Stimulated activated effector memory CD8-positive, alpha-beta T cell treated with anti-CD3 and anti-CD28 coated beads, Interleukin-12 subunit alpha, Interleukin-12 subunit beta, amount 100 ng/mL, for 72 hours (primary cell): ENCODE measurements at regions not wholly inside any gene's neighbourhood (a gene's known extent, or its start where the extent isn't known, plus 50 kb on each side); places are given as distances from the start of the nearest gene placed in this dataset.

Experiments used
- ATAC-seq: fragments of 150-1000 bp; cut with Tn5 transposase; 2 replicates; pipeline ENCODE4 v1.10.0; 2021
- DNase-seq, 2 donors: peaks; one replicate each; pipeline ENCODE4 v3.0.0; 2021 to 2022; ENCODE audit warnings: low spot score in 2 of 2
- H3K27ac Mint-ChIP-seq: one replicate; pipeline ENCODE4 v1.8.0; 2022; ENCODE audit warnings: mild to moderate bottlenecking, mixed read lengths
- H3K36me3 Mint-ChIP-seq: one replicate; pipeline ENCODE4 v1.8.0; 2022; ENCODE audit warnings: mild to moderate bottlenecking, mixed read lengths
- H3K4me1 Mint-ChIP-seq: one replicate; pipeline ENCODE4 v1.8.0; 2022; ENCODE audit warnings: mixed read lengths
- H3K4me3 Mint-ChIP-seq: one replicate; pipeline ENCODE4 v1.8.0; 2022; ENCODE audit warnings: mild to moderate bottlenecking, mixed read lengths
- H3K9me3 Mint-ChIP-seq: one replicate; pipeline ENCODE4 v1.8.0; 2022; ENCODE audit warnings: mixed read lengths

DNA sequence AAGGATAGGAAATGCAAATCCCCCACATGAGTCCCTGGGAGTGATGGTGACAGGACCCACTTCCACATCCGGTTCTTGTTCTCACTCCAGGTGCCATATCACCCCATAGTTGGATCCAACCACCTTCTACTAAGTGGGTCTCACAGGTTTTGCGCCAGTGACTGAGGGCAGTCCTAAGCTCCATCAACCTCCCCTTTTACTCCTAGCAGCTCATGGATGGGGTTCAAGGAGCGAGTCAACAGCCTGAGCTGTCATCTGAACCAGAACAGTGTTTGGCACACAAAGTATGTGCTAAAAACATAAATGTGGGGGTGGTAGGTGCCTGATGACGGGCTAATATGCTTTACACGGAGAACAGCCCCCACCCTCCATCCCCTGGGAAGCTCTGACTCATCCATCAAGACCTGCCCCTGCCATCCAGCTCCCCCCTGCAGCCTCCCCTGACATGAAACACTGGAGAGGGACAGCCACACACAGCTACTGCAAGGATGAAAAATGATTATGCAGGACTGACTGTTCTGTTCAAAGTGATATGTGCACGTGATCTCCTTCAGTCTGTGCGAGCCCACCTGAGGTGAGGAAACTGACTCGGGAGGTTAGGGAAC, 143.2 kb upstream of the CDH5 start:
- Mint-ChIP-seq H3K36me3 (no peaks in the 10 kb centered on the region), H3K4me1 (no peaks in the 10 kb centered on the region), H3K27ac (no peak overlapping the region), H3K9me3 (no peaks in the 10 kb centered on the region), H3K4me3 (no peak overlapping the region)
- no peak for DNase-seq
- ATAC-seq = no peak

DNA sequence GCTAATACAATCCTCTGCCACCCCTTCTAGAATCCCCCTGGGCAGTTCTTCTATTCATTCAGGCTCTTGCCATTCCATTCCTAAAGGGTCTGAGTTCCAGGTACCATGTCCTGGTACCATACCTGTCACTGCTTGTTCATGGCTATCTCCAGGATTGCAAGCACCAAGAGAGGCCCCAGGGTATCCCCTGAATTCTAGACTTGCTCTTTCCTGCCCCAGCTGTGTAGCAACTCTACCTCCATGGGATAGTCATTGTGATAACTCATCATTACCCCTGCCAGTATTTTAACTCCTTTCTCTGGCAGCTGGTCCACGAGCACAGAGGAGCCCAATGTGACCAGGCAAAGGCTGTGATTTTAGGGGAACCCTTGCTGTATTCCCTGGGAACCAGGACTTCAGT, 143.7 kb upstream of the CDH5 start:
- Mint-ChIP-seq H3K4me3 (no peak overlapping the region), H3K27ac (no peak overlapping the region), H3K4me1 (no peaks in the 10 kb centered on the region), H3K9me3 (no peaks in the 10 kb centered on the region), H3K36me3 (no peaks in the 10 kb centered on the region)
- DNase-seq = no peak
- ATAC-seq = no peak

DNA sequence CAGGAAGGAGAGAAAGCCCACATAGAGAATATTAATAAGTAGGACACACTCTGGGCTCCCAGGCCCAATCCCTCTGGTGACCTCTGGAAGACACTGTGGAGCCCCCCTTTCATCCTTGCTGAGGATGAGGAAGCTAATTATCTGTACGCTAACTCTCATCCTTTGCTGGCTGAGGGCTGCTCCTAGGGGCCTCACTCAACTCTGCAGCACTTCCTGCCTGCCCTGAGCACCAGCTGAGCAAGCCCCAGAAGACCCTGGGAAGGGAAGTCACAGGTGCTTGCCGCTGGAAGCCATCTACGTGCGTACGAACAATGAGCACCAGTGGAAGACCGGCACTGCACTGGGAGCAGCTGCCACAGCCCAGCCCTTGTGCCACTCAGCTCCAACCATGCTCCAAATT, 145.8 kb upstream of the CDH5 start:
- Mint-ChIP-seq H3K9me3 (no peaks in the 10 kb centered on the region), H3K4me1 (no peaks in the 10 kb centered on the region), H3K27ac (no peak overlapping the region), H3K4me3 (no peak overlapping the region), H3K36me3 (no peaks in the 10 kb centered on the region)
- DNase-seq = no peak
- ATAC-seq = no peak

GRCh38 chr16:66219491-66219890, 147.0 kb upstream of the CDH5 start:
- no peaks in the 10 kb centered on the region for H3K4me1 Mint-ChIP-seq
- no peak overlapping the region for H3K27ac Mint-ChIP-seq
- DNase-seq = no peak
- no peaks in the 10 kb centered on the region for H3K9me3 Mint-ChIP-seq
- no peak for ATAC-seq
- no peaks in the 10 kb centered on the region for H3K36me3 Mint-ChIP-seq
- H3K4me3 Mint-ChIP-seq = no peak overlapping the region

GRCh38 chr16:66212428-66212827, 154.1 kb upstream of the CDH5 start:
- no peak overlapping the region for H3K27ac Mint-ChIP-seq
- no peak for ATAC-seq
- H3K4me3 Mint-ChIP-seq = no peak overlapping the region
- H3K36me3 Mint-ChIP-seq = no peaks in the 10 kb centered on the region
- no peak for DNase-seq
- no peaks in the 10 kb centered on the region for H3K9me3 Mint-ChIP-seq
- H3K4me1 Mint-ChIP-seq = no peaks in the 10 kb centered on the region

DNA sequence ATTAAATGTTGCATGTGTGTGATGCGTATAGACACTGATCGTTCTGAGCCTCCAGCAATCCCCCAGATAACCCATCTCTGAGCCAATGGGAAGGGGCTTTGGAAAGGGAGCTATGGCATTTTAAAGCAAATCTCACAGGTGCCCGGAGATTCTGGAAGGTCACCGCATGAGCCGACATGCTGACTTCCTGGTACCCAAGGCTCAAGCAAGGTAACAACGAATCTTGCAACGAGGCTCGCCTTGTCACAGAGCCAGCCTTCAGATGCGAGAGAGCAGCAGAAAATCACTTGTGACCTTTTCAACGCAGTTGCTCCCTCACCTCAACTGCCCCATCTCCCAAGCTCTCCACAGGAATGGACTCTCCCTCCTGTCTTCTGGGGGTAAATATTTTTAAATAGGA, 154.8 kb upstream of the CDH5 start:
- Mint-ChIP-seq H3K36me3 (no peaks in the 10 kb centered on the region), H3K9me3 (no peaks in the 10 kb centered on the region), H3K4me1 (no peaks in the 10 kb centered on the region), H3K27ac (no peak overlapping the region), H3K4me3 (no peak overlapping the region)
- DNase-seq (no peak), ATAC-seq (no peak)

DNA sequence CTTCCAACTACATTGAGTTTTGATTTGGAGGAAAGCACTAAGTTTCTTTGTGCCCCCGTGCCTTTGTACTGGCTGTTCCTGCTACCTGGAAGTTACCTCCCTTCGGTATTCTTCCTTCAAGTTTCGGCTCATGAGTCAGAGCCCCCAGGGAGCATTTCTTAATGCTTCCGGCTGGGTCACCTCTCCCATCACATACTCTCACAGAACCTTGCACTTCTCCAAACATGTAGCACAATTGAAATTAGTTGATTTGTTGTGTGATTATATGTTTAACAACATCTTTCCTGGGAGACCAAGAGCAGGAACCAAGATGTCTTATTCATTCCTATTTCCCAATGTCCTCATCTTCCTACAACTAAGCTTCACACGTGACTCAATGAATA, 158.6 kb upstream of the CDH5 start:
- Mint-ChIP-seq H3K4me1 (no peaks in the 10 kb centered on the region), H3K36me3 (no peaks in the 10 kb centered on the region), H3K4me3 (no peak overlapping the region), H3K27ac (no peak overlapping the region), H3K9me3 (no peaks in the 10 kb centered on the region)
- no peak for ATAC-seq
- DNase-seq = no peak

DNA sequence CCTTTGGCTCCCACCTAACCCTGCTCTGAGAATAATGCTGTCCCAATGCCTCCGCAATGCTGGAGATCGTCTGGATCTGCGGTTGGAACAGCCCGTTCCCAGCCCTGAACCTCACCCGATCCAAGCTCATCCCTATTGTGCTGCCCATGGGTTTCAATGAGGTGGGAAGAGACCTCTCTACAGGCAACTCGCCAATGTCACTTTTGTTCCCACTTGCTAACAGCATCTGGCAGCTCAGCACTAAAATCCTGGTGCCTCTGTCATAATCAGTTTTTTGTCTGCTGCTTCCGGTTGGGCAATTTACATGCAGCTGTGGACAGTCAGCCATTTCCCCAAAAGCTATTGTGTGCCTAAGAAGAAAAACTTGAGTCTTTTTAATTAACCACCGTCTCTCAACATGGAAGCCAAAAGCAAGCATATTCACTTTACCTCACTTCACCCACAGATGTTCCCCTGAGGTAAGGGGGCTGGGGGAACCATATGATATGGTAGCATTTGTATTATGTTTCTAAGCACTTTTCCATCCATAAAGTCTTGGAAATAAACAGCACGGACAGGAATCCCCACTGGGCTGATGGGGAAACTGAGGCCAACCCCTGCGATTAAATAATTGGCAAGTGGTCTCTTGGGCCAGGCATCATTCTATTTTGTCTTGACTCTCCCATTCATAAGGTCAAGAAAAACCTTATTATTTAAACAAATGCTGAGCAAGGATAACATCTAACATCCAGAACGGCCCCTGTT, 159.2 kb upstream of the CDH5 start:
- DNase-seq (no peak), ATAC-seq (no peak)
- no peaks in the 10 kb centered on the region for H3K4me1 Mint-ChIP-seq
- no peak overlapping the region for H3K27ac Mint-ChIP-seq
- no peaks in the 10 kb centered on the region for H3K9me3 Mint-ChIP-seq
- H3K36me3 Mint-ChIP-seq = no peaks in the 10 kb centered on the region
- no peak overlapping the region for H3K4me3 Mint-ChIP-seq

DNA sequence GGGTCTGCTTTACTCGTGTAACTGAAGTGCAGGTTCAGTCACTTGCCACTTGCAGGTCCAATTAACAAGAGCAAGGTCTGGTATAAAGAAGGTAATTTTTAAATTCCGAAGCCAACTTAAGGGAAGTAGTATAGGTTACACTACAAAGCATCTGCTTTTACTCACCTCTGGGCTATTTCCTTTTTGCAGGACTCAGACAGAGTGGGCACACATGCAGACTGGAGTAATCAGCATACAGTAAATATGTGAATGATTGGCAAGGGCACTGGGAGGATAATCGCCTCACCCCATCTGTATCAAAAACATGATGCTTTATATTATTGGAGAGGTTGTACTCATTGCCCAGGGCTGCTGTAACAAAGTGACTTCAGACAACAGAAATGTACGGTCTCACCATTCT, 160.1 kb upstream of the CDH5 start:
- Mint-ChIP-seq H3K36me3 (no peaks in the 10 kb centered on the region), H3K4me1 (no peaks in the 10 kb centered on the region), H3K4me3 (no peak overlapping the region), H3K27ac (no peak overlapping the region), H3K9me3 (no peaks in the 10 kb centered on the region)
- DNase-seq = no peak
- no peak for ATAC-seq

DNA sequence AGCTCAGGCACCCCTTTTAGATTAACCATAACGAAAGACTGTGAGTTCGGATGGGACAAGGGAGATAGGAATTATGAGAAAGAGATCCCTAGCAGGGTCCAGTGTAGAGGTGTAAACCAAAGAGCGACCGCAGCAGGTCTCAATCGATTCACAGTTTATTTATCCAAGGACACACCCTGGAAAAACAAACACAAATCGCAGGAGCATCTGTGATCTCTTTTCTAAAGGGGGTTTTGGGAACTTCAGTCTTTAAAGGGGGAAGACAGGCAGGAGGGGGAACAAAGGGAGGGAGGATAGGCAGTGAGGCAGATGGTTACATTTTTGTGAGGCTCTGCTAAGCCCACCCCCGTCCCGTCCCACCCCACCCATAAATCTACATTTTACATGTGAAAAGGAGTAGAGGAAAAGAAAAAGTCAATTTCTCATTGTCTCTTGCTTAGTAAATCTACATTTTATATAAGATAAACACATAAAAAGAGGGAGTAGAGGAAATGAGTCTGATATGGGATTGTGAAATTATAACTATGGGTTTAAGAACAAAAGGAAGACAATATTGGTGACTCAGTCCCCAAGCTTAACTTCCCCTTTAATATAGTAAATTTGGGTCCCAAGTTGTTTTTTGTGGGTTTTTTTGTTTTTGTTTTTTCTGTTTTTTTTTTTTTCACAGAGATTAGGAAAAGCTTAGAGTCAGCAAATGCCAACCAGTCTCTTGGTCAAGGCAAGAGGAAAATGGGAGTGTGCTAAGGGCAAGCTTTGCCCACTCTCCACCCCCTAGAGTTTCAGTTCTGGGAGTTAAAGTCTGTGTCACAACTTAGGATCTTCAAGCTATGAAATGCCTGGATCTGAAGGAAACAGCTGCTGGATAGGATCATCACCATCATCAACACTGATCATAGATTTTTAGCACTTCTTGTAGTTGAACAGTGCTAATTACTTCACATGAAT, 160.9 kb upstream of the CDH5 start:
- H3K9me3 Mint-ChIP-seq = no peaks in the 10 kb centered on the region
- H3K4me3 Mint-ChIP-seq = no peak overlapping the region

DNA sequence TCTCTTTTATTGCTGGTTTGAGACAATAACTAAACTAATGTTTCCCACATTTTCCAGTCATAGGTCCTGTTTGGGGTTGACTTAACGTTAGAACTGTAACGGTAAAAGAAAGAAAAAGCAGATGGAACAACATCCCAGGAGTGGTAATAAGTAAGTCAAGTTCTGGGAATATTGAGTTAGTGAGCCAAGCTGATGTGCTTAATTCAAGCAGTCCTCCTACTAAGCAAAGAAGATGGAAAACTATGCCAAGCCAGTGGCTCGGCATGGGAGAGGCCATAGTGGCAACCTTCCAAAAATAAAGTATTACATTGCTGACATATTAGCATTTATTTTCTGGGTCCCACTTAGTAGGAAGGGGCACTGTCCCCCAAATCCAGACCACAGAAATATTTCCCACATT, 161.7 kb upstream of the CDH5 start:
- Mint-ChIP-seq H3K4me3 (no peak overlapping the region), H3K36me3 (no peaks in the 10 kb centered on the region), H3K27ac (no peak overlapping the region), H3K9me3 (no peaks in the 10 kb centered on the region), H3K4me1 (no peaks in the 10 kb centered on the region)
- no peak for DNase-seq
- ATAC-seq = no peak

More for the DNA sequence above, 160.9 kb upstream of the CDH5 start:
- DNase-seq = no peak
- Mint-ChIP-seq H3K4me1 (no peaks in the 10 kb centered on the region), H3K36me3 (no peaks in the 10 kb centered on the region), H3K27ac (no peak overlapping the region)
- no peak for ATAC-seq

DNA sequence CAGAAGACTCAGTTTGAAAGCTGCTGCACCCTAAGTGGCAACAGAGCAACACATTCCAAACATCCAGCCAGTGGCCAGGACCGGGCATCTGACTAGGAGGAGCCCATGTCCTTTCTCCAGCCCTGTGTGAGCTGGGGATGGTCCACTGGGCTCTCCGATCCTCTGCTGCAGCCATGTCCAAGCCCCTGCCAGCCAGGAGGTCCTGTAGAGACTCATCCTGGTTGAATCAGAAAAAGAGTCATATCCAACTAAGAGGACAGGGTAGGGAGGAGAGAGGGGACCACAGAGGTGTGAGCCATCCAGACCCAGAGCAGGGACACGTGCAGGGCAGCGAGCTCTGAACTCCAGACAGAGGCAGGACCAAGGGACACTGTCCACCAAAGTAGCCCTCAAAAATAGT, 163.0 kb upstream of the CDH5 start:
- Mint-ChIP-seq H3K27ac (no peak overlapping the region), H3K36me3 (no peaks in the 10 kb centered on the region), H3K9me3 (no peaks in the 10 kb centered on the region), H3K4me1 (no peaks in the 10 kb centered on the region), H3K4me3 (no peak overlapping the region)
- ATAC-seq (no peak), DNase-seq (peak in 1 of 2 donors; percentile 40)

GRCh38 chr16:66199189-66199588, 167.3 kb upstream of the CDH5 start:
- Mint-ChIP-seq H3K4me3 (no peak overlapping the region), H3K9me3 (no peaks in the 10 kb centered on the region), H3K27ac (no peak overlapping the region), H3K36me3 (no peaks in the 10 kb centered on the region), H3K4me1 (no peaks in the 10 kb centered on the region)
- DNase-seq (no peak), ATAC-seq (no peak)

- no peak for DNase-seq
- no peaks in the 10 kb centered on the region for H3K4me1 Mint-ChIP-seq
- no peak overlapping the region for H3K27ac Mint-ChIP-seq
- H3K4me3 Mint-ChIP-seq = no peak overlapping the region
- no peaks in the 10 kb centered on the region for H3K9me3 Mint-ChIP-seq
- H3K36me3 Mint-ChIP-seq = no peaks in the 10 kb centered on the region
- no peak for ATAC-seq
Observed at GRCh38 chr16:66198641-66199040, 167.8 kb upstream of the CDH5 start.

- H3K4me3 Mint-ChIP-seq = no peak overlapping the region
- no peaks in the 10 kb centered on the region for H3K36me3 Mint-ChIP-seq
- H3K9me3 Mint-ChIP-seq = no peaks in the 10 kb centered on the region
- no peak for ATAC-seq
- H3K4me1 Mint-ChIP-seq = no peaks in the 10 kb centered on the region
- DNase-seq = no peak
- H3K27ac Mint-ChIP-seq = no peak overlapping the region
Observed at GRCh38 chr16:66197668-66198278, 168.7 kb upstream of the CDH5 start.
